ENCODE measurements at regions not wholly inside any gene's neighbourhood (a gene's known extent, or its start where the extent isn't known, plus 50 kb on each side); places are given as distances from the start of the nearest gene placed in this dataset.
"Not testable (repeated sequence)": the region's sequence is repeated elsewhere in the genome, so short reads cannot be mapped to it uniquely, and the experiment has no call there.

DNA sequence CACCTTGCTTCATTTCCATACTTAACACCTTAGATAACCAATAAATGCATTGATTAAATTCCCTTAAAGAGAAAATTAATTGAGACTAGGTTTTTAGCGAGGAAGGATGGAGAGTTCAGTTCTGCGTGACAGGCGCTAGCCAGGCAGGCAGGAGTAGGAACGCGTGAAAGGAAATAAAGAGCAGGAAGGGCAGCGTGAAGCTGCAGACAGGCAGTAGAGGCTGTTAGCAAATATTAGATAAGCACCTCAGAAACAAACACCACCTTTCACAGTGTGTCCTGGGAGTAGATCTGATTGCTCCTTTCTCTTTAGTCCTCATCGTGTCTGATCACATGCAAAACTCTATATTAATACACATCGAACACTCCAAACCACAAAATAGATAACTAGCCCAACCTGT is 282.7 kb upstream of the ADGRL2 start:
- DNase-seq, result no peak

DNA sequence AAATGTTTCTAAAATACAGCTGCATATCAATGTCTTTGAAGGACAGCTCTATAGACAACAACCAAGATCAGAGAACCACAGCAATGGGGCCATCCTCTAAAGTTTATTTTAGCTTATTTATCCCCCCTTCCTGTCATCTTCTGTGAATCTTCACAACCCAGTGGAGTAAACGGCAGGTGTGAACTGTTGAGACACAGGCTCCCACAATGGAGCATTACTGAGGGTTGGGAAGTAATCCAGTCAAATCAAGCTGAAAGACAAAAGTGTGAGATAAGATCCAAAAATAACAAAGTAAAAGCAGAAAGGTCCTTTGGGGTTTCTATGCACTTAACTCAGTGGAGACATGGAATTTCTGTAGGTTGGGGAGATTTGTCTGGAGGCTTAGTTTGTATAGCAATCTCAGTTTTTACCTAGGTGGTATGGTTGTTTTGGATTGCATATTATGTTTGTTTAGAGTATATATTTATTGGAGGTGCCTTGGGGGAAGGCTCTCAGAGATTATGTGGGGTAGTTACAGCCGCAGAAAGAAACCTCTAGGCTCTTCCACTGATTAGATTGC is 286.9 kb upstream of the ADGRL2 start:
- no peak for DNase-seq

DNA sequence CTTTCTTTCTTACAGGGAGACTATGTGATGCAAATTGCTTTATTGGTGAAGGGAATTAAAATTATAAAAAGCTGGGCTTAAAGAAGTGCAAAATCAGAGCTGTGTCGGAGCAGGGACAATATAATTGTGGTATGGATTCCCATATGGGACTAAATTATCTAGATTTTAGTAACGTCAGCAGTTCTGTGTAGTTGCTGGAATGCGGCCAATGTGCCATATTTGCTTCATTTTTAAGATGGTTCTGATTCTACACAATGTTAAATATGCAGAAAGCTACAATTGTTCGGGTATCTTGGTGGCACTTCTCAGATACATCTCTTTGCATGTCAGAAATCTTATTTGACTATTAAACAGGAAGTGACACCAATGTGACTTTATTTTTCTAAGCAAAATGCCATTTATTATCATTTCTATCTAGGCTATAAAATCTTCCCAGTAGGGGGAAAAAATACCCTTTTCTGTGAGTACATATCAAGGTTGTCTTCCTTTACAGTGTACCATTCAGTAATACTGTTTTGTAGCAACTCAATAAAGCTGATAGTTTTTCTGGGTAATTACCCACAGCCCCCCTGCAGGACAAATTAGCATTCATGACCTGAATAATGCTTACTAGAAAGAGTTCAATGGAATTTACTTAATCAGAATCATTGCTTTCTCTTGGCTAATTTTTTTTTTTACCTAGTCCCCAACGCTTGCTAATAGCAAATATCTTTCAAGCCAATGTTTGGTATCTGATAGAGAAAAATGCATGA is 288.3 kb upstream of the ADGRL2 start:
- no peak for DNase-seq

DNA sequence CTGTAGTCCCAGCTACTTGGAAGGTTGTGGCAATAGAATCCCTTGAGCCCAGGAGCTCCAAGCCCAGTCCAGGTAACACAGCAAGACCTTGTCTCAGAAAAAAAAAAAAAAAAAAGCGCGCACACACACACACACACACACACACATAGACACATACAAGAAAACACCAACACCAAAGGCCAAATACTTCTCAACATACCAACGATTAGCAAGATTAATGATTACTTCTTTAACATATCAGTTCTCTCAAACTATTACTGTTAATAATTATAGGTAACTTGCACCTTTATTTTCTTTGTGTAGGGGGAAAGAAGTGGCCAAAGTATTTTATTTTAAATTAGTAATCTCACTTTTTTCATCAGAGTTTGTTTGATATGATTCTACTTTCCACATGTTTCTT is 289.5 kb upstream of the ADGRL2 start:
- DNase-seq, result no peak

DNA sequence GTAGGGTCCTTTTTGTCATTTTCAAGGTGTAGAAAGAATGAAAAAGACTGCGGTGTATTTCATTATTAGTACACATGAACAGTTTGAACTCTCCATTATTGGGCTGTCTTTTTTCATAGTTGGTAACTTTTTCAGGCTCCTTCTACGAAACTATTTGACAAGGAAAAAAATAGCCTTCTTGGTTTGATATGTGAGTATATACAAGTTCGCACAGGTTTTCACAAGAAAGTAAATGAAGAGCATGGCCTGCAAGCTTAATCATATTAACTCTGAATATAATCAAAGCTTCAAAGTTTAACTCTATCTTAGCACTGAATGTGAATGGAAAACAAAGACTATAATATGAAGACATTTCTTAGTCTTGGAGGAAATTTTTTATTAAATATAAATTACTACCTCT is 290.0 kb upstream of the ADGRL2 start:
- DNase-seq, result no peak

DNA sequence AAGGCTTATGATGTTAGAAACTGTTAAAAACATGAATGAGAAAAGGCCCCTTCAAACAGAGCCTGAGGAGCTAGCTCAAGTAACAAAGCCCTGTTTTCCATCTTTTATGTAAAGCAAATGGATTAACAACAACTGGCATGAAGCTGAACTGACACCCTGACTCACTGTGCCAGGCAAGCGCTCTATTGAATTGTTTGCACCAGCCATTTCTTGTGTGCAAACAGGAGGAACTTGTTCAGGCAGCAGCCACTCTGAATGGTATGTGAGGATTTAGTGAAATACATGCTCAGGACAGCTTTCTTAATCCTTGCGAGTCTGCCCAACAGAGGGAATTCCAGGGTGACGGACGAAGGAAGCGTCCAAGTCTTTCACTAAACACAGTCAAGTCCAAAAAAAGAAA is 291.1 kb upstream of the ADGRL2 start:
- DNase-seq, result no peak

DNA sequence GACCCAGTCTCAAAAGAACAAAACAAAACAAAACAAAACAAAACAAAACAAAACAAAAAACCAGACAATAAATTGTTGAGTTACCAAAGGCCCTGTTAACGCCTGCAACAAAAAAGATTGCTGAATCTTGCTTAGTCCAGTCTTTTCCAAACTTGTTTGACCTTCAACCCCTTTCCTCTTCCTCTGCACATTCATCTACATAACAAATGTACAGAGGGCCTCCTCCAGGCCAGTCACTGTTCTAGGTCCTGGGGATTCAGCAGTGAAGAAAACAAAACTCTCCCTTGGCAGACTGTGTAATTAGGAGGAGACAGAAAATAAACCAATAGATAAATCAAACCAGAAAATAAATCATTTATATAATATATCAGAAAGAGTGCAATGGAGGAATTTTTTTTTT is 294.0 kb upstream of the ADGRL2 start:
- no peak for DNase-seq

DNA sequence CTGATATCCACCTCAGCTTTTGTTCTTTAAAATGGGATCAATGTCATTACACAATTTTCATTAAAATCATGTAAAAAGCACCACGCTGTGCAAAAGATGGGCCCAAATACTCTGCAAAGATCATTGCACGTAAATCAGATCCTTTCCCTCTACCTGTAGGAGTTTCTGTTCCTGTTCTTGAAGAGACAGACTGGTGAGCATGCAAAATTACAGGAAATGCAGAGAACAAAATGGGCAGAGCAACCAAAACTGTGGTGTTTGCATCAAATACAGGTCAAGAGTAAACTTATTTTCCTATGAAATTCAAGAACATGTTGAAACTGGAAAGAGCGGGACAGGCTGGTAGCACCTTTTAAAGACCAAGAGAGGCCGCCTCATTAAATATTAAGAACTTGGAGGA is 294.9 kb upstream of the ADGRL2 start:
- no peak for DNase-seq

DNA sequence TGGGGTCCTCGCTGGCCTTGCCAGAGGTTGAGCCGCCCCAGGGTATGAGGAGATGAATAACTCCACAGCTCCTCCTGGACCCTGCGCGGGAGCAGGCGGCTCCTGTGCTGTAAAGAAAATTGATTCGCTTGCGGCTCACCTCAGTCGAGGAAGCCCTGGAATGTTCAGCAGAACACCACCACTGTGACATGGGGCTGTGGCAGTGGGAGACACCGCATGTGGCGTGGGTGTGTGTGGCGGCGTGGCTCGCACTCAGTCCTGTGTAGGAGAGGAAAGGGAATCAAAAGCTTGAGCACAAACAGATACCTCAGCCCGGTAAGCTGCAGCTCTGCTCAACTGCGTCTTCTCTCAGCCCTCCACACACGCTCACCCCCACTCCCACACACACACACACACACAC is 295.9 kb upstream of the ADGRL2 start:
- DNase-seq, result not testable (repeated sequence)

DNA sequence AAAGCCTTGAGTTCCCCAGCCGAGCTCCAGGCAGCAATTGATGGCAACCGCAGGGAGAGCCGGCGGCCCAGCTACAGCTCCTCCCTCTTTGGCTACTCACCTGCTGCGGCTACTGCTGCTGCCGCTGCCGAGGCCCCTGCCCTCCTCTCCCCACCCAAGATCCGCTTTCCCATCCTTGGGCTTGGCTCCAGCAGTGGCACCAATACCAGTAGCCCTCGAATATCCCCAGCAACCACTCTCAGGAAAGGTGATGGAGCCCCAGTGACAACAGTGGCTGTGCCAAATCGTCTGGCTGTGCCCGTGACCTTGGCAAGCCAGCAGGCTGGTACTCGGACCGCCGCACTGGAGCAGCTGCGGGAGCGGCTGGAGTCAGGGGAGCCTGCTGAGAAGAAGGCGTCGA is 298.0 kb upstream of the ADGRL2 start:
- not testable (repeated sequence) for DNase-seq

DNA sequence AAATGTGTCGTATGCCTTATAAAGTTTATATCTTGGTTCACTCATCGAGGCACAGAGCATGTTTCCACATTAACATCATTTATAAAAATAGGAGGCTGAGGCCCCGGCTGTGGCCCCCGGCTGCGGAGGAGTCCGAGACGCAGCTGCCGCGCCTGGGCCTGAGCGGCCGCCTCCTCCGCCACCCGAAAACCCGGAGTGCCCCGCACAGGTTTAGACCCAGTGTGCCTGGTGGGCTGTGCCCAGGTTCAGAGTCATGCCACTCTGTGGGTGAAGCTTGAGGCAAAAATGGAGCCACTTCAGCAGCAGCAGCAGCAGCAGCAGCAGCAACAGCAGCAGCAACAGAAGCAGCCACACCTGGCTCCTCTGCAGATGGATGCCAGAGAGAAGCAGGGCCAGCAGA is 299.2 kb upstream of the ADGRL2 start:
- DNase-seq, result not testable (repeated sequence)

DNA sequence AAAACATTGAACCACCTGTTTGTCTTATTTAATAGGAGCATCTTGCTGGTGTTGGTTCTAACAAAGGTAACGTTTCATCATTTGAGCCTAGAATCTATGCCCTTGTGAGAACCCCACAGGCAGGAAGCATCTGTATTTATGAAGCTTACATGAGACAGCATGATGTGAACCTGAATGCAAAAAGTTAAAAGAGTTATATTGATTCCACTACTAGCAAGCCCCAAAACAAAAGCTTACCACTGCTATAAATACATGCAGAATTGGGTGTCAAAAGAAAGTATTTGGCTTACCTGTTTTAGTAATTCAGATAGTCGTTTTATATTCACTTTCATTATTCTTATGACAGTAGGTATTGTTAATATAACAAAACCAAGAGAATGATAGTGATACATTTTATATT is 301.2 kb upstream of the ADGRL2 start:
- DNase-seq, result no peak

DNA sequence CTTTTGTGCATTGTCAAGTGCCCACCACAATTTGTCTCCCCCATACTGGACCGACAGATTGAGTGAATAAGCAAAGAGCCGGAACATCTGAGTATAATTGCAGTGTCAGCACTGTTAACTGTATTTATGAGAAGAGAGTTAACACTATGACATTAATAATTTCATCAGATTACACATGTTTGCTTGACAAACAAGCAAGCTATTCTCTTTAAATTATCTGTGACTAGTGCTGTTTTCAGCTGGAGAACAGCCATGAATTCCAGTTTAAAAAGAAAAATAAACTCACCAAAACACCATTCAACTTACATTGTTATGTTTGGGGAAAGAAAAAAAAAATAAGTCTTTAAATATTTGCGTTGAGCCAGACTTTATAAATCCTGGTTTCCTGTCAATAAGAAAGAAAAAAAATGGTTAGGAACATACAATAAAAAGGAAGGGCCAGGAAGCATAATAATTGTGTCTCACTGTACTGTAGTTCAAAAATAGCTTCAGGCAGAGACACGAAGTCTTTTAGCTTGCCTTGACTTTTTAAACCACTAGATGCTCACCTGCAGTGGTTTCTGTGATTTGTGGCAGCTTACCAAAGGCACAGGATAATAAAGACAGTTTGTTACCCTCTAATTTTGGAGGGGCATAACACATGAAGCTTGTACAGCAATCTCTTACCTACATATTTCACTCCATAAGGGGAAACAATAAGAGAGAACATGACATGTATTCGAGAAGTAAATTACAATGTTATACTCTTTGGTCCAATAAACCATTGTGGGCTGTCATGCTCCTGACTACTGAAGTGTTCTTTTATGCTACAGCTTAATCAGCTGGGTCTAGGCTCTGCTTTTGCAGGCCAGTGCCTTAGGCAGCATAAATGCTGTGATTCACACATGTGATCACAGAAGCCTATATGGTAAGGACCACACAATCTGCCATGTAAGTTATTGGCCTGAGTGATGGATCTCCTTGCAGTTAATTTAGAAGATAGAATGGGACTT is 302.0 kb upstream of the ADGRL2 start:
- DNase-seq, result no peak

DNA sequence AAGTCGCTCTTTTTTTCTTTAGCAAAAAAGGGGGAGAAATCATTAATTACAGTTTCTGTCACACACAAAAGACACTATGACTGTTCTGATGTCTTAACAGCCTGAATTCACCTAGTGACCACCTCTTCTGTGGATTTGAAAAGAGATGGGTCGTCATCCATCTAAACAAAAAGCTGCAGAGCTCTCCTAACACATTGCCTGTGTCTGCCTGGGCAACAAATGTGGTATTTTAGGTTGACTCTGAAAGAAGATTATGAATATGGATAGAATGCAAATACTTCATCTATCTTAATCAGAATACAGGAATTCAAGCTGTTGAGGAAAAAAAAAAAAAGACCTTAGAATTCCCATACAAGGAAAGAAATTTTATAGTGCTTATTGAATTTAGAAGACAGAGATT is 304.4 kb upstream of the ADGRL2 start:
- no peak for DNase-seq

DNA sequence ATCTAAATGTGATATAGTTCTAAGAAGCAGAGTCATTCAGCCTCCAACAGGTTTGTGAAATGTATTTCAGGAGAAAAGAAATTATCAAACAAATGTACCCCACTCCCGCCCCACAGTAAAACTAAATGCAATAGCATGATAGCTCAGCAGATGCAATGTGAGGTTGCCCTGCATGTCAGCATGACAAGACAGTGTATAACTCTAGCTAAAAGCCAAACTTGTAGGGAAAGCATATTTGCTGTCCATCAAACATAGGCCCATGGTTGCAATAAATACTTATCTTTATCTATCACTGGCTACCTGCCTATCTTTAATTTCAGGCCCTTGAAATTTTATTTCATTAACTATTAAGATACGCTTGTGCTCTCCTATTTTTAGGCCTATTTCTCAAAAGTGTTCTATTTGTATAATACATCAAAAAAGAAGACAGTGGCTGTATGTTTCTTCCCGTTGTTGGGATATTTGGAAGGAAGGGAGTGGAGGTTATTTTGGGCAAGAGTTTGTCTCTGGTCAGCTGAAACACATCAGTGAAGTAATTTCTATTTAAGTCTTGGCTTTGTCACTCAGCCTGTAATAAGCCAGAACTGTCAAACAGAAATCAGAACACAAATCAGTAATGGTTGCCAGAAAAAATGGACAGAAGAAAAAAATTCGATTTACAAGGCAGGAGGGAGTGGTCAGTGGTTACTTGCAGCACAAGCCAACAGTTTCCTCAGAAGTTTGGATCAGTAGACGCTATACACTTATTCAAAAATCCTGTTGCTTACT is 307.4 kb upstream of the ADGRL2 start:
- DNase-seq, result no peak

DNA sequence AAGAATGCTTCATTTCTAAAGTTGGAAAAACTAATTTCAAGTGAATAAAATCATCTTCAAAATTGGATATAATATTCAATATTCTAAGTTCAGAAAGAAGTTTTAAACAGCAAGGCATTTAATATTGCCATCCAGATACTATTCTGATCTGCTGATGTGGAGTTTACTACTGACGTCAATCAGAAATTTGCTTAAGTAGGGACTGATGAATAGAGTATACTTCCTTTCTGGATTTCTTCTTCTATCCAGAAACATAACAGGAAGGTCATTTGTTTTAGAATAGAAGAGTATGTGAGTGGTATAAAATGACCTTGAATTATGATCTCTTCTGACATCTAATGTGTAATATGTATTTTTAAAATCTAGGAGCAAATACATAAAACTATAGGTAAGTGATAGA is 308.1 kb upstream of the ADGRL2 start:
- no peak for DNase-seq

DNA sequence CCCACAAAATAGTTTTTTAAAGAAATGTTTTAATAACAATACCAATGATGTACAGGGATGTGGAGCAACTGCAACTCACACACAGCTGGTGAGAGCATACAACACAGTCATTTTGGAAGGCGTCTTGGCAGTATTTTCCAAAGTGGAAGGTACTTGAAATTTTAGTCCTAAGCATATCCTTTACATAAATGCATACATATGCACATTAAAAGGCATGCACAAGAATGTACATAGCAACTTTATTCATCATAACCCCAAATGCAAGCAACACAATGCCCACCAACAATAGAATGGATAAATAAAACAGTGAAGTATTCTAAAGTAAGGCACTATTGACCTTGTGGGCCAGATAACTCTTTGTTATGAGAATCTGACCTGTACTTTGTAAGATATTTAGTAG is 310.1 kb upstream of the ADGRL2 start:
- DNase-seq, result no peak

DNA sequence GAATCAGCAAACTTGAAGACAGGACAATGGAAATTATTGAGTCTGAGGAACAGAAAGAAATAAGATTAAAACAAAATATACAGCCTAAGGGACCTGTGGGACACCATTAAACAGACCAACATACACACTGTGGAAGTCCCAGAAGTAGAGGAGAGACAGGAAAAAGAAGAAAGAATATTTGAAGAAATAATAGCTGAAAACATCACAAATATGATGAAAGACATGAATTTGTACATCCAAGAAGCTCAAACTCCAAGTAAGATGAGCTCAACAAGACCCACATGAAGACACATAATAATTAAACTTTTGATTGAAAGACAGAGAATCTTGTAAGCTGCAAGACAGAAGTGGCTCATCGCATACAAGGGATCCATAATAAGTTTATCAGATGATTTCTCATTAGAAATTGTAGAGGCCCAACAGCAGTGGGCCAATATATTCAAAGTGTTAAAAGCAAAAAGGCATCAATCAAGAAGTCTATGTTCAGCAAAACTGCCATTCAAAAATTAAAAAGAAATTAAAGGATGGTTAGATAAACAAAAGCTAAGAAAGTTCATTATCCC is 311.3 kb upstream of the ADGRL2 start:
- DNase-seq, result no peak

DNA sequence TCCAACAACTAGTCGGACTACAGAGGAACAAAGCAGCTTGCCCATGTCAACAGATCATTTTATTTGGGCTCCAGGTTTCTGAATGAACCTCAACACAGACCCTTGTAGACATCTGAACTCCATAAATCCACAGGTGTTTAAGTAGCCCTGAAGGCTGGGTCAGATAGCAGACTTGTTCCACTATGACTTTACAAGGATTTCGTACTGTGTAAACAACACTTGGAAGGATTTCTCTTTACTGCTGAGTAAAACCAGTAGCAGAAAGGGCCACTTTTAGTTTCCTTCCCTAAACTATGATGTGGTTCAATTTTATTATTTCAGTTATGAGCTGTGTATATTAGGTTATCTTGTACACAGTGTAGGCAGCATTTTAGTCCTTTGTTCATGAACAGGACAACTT is 316.4 kb upstream of the ADGRL2 start:
- no peak for DNase-seq

DNA sequence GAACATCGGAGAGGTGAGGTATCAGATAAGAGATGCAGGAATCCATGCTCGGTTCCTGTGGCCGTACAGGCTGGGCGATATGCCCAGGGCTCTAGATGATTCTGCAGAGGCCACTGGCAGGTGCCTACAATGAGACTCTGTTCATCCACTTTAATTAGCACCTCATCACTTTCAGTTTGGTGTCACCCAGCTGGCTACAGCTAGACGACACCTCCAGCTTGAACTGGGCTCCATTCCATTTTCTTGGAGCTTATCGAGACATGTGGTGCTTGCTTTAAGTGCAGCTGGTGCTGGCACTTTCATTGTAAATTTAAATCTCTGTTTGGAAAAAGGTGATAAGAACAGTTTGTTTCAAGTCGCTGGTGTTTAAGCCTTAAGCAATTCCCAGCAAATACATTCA is 322.5 kb upstream of the ADGRL2 start:
- DNase-seq, result peak; percentile 36

DNA sequence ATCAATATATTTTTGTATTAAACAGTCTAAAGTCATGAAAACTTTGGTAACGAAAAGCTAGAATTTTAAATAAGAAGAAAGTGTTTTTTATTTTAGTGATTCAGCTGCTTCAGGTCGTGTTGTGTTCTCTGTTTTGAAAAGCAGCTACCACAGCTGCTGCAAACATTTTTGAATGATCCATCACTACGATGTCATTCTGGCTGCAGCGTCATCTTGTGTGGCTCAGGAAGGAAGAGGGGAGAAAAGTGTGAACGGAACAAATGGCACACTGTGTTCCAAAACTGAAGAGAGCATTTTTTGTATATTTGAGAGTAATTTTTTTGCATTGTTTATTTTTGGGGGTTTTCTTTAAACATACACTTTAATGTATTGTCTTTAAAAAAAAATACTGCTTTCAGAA is 323.0 kb upstream of the ADGRL2 start:
- DNase-seq, result no peak

DNA sequence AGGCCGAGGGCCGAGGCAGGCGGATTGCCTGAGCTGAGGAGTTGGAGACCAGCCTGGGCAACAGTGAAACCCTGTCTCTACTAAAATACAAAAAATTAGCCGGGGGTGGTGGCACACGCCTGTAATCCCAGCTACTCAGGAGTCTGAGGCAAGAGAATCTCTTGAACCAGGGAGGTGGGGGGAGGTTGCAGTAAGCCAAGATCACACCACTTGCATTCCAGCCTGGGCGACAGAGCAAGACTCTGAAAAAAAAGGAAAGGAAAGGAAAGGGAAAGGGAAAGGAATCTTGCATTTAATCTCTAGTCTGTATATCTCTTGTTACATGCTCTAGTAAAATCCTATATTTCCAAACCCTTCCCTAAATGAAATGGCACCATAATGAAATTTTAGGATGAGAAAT is 328.3 kb upstream of the ADGRL2 start:
- DNase-seq, result no peak

DNA sequence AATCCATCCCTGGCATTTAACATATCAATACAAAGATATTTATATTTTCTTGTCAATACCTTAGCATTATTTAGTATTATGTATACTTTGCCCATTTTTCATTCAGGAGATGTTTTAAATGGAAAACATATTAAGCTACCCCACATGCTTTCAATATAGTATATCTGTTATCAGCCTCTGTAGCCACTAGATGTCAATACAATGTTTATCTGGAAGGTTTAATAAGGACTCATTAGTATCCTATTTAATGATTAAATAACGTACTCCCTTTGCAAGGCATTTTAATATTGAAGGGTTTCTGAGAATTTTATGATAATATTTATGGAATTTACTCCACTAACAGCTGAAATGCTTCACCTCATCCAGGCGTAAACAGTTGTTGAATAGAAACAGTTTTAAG is 329.5 kb upstream of the ADGRL2 start:
- DNase-seq, result no peak
